HuH-7.5 (cell line): ENCODE measurements at regions not wholly inside any gene's neighbourhood (a gene's known extent, or its start where the extent isn't known, plus 50 kb on each side); places are given as distances from the start of the nearest gene placed in this dataset.
A peak's percentile ranks its signal among the peaks of the same experiment; 100 is the strongest.

Experiments
- DNase-seq: peaks from one replicate; pipeline ENCODE4 v3.0.0; 2011; ENCODE audit warnings: low spot score

DNA sequence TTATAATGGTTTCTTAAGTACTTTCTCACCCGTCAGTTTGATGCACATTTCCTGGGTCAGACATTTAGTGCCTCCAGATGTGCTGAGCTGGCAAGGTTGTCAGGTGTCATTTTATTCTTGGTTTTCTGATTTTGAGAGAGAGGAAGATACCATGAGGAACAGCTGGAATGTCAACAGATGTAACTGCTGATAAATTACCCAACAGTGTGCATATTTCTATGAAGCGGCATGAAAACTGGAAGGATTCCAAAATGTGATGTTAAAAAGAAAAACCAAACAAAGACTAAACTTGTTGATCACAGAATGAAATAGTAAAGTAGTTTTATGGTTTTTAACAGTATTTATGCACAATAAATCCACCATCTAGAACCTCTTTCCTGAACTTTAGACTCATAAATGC, 447.3 kb downstream of the HDGFL1 start:
- DNase-seq = peak; percentile 8

DNA sequence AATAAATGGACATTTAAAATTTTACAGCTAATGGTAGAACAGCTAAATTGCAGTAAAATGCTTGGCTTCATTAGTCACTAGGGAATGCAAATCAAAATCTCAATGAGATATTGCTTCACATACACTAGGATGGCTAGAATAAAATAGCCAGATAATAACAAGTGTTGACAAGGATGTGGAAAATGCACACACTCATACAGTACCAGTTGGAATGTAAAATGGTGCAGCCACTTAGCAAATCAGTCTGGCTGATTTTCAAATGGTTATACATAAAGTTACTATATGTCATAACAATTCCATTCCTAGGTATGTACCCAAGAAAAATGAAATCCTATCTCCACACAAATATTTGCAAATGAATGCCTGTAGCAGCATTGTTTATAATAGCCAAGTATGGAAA, 452.1 kb downstream of the HDGFL1 start:
- DNase-seq = no peak

DNA sequence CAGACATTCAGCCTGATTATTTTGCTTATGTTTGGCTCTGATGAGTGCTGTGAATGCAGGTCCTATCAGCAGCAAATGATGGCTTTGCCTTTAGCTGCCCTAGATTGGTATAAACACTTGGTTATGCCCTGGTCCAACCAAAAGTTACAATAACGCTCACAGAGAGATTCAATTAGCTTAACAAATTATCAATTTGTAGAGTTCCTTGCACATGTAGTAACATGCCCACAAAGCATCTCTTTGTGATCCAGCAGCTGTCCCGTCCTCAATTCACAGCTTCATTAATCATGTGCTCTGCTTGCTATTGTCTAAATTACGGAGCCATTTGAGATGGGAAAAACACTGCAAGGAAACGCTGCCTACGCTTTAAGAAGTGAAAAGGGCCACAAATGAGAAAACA, 457.9 kb downstream of the HDGFL1 start:
- DNase-seq = no peak

DNA sequence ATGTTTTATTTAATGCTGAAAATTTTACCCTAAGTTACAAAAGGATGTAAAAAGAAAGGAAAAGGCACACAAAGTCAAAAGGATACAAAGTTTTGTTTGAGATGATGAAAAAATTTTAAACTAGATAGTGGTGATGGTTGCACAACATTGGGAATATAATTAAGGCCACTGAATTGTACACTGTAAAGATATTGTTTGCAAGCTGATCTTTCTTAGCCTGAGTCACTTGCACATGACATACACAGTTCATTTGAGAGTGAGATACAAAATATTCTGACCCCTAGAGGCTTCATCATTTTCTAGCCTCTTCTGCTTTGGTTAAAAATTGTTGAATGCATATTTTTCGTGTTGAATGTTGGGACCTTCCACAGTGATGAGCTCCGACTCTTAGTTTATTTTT, 462.6 kb downstream of the HDGFL1 start:
- DNase-seq = no peak

DNA sequence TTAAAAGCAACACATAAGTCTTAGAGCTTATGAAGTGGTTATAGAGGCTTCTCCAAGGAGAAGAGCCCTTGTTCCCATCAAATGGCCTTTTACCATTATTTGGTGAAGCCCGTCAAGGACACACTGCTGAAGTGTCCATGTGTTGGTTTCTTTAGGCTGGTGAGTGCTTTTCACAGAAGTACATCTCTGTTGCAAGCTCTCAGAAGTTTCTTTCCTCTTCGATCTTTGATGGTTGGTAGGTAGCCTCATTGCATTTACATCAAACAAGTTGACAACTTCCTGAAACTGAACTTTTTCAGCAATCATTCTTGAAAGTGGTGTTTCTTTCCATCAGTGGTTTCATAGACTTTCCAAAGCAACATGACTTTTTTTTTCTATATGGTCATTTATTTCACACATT, 465.6 kb downstream of the HDGFL1 start:
- DNase-seq = no peak

DNA sequence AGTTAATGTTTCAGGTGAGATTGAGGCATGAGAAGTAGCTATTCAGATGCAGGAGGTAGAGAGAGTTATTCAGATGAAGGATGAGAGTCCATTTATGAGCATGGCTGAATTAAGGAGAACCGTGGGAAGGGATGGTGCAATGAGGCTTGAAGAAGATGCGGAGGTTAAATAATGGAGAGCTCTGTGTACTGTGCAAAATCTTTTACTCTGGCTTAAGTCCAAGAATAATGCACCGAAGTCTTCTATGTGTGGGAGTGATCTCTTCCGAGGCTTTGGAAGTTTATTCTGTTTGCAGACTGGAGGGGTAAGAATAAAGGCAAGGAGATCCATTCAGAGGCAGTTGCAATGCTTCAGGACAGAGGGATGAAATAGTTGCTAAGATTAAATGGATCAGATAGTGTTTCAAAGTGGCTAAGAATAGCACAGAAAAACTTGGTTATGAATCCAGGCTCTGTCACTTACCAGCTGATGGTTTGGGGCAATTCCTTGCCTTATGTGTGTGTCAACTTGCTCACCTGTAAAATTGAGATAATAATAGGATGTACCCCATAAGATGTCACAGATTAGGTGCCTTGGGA, 467.1 kb downstream of the HDGFL1 start:
- no peak for DNase-seq

DNA sequence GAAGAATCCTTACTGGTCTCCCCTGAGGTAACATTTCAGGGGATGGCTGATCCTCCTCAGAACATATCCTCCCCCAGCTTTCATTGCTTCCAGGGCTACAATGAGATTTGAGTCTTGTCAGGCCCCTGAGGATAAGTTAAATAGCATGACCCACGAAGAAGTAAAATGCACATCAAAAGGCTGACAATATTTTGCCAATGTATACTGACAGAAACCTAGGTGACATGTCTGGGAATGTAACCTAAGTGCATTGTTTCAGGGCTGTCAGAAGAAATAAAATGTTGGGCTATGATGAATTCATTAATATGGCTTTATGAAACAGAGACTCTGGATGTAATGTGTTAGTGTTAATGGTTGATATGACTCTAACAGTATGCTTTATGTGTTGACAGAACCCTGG, 471.5 kb downstream of the HDGFL1 start:
- DNase-seq = no peak

DNA sequence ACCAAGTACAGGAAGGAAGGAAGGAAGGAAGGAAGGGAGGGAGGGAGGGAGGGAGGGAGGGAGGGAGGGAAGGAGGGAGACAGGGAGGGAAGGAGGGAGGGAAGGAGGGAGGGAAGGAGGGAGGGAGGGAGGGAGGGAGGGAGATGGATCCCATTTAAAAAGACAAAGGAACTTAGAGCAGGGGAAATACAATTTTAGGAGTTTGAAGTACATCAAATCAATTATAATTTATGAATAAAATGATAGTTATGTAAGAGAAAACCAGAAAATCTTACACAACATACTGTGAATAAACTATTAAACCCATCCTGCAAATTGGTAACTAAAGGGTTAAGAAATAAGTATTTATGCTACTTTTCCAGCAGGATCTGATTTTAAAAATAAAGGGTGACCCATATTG, 475.9 kb downstream of the HDGFL1 start:
- no peak for DNase-seq

DNA sequence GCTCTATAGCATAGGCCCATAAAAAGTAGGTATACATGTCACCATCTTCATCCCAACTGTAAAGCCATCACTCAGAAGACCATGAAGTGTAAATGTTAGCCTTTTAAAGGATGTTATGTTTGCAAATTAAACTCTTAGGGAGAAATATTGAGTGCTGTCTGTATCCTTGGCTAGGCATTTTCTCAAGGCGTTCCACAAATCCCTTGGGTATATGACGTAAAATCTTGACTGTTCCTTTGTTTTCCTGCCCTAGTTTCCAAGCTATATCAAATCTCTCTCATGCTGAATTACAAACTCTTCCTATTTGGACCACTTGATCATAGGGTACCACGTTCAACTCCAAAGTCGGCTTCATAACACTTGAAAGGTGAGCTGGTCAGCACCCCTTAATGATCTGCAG, 486.2 kb downstream of the HDGFL1 start:
- DNase-seq = no peak

DNA sequence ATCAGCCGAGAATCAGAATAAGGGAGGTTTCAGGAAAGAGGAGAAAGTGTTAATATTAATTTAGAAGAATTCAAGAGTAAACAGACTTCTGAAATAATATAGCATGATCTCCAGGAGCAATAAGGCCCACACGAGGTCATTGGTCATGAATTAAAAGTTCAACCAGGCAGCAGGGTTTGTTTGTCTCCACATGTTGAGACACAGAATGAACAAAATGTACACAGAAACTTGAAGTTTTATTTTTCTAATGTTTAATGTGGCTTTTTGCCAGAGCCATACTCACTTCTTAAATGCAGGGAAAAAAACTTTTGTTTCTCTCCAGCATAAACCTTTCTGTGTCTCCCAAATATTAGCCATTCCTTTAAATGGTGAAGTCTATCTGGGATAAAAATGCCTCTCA, 504.5 kb downstream of the HDGFL1 start:
- no peak for DNase-seq

DNA sequence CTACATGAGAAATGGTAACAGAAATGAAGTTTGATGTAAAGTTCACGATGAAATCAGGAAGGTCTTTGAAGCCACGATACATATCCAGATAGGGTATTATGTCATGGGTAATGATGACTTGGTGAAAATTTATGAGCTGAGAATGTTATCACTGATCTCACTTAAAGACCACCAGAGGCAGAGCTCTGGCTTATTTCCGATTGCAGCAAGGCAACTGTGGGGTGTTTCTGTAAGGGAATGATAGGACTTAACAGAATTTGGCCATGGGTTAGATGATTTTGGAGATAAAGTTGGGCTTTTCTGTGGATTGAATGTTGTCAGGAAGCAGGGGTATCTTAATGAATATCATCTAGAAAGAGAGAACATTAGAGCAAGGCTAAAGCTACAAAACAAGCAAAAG, 508.4 kb downstream of the HDGFL1 start:
- DNase-seq = no peak

DNA sequence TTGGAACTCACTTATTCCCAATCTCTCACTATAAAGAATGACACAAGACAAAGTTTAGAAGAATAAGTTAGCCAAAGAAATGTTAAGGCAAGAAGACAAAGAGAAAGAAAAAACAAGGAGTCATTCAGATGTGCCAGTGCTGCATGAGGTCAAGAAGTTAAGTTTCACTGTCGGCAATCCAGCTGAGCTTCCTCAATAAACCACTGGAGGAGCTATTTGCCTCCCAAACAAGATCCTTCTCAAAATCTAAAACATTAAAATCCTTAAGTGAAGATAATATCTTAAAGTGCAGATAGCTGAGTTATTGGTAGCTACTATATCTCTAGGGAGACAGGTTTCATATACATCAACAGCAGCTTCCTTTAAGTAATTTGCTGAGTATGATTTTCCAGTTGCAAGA, 512.3 kb downstream of the HDGFL1 start:
- no peak for DNase-seq

DNA sequence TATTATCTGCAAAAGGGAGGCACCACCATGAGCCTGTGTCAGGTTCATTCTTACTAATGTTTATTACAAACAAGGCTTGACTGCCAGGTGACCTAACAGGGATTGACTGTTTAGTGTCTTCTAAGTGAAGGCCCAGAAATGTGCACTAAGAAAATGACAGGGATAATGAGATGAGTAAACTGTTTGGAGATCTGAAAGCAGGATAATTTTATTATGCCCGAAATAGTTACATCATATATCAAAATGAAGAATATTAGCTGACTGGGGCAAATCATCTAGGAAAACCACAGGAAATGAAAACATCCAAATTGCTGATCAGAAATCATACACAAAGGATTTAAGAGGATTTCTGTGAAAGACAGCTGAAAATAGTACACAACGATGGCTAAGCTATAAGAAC, 516.7 kb downstream of the HDGFL1 start:
- DNase-seq = no peak

DNA sequence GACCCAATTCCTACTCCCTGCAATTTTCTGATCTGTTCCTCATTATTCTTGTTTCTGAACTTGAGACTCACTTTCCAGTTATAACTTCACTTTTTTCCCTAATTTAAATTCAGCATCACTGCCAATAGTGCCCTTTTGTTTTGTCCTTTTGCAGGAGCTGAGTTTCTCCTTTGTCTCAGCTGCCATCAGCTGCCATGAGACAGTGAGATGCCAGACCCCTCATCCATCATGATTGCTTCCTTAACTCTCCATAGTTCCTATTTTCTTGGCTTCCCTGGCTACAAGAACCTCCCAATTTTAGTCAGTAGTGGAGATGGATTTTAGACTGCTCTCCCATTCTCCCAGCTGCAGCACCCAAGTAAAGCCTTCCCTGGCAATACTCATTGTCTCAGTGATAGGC, 518.1 kb downstream of the HDGFL1 start:
- DNase-seq = no peak

DNA sequence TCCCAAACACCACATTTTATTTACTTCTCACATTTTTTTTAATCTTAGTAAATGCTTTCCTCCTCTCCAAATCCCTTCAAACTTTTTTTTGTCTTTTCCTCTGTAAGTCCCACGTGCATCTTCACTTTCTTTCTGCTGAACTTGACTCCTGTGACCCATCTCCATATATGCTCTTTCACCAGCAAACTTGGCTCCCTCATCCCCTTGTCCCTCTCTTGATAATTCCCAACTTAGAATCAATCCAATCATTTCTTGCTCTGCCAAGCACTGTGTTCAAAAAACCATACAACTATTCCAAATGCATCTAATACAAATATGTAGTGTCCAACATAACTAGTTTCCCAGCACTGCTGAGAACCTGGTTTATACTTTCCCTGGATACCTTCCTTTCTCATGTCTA, 519.4 kb downstream of the HDGFL1 start:
- DNase-seq = no peak

DNA sequence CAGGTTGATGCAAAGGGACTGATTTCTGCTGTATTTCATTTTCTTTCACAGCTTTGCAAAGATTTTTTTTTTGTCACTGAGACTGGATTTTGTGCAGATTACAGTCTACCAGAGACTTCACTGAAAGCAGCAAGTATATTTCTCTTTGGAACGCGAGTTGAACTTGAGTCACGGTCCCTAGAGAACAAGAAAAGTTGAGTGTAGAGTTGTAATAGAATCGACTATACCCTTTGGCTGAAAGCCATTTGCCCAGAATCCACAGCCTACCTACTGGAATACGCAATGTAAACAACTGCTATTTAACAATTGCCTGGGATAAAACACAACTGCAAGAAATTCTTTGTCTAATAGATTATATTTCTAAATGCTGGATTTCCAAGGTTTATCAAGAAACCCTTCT, 520.6 kb downstream of the HDGFL1 start:
- DNase-seq = no peak

DNA sequence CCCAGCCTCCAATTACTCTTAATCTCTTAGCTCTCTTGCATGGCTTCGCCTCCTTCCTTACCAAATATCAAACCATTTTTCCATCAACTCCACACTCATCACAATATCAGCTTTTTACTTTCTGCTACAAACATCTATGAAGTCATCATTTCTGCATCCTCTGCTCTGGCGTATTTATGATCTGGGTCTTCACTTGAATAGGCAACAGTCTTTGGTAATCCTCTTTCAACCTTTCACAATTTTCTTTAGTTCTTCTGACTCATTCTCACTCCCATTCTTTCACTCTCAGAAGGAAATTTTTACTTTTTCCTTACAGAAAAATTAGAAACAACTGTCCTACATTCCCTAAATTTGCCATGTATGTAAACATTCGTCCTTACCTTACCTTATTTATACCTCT, 522.4 kb downstream of the HDGFL1 start:
- no peak for DNase-seq

DNA sequence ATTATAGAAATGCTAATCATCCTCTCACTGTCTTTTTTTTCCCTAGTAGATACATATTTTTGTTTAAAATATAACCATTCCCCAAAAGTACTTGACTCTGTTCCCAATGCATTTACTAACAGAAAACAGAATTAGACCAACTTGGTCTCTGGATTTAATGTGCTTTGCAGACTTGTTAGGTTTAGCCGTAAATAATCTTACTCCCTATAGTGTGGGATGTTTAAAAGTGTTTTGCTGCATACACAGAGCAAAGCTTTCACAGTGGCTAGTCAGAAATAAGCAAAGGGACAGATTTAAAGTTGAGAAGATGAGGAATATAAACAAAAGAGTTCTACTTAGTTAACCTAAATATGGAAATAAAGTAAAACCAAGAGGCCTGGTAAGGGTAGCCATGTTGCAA, 527.5 kb downstream of the HDGFL1 start:
- no peak for DNase-seq

DNA sequence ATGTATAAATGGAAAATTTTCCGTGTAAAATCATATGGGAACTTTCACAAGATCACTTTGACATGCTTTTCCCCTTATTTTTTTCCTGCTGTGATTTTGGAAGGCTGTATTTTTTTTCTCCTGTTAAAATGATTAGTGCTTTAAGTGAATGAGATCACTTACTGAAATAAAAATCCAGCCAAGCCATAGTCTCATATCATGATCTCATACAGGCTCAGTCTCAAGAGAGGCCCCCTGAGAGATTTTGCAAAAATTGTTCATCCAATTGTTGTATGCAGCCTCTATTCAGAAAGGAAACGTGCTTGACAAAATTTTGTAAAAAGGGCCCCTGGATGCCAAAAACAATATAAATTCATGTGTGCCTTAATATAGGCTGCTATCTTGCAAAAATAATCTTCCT, 528.2 kb downstream of the HDGFL1 start:
- no peak for DNase-seq

DNA sequence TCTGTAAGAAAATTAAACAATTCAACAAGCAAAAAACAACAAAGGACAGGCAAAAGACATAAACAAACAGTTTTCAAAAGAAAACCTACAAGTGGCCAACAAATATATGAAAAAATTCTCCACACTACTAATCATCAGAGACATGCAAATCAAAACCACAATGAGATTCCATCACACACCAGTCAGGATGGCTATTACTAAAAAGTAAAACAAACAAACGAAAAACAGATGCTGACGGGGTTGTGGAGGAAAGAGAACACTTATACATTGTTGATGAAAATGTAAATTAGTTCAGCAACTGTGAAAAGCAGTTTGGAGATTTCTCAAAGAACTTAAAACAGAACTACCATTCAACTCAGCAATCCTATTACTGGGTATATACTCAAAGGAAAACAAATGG, 537.6 kb downstream of the HDGFL1 start:
- no peak for DNase-seq

DNA sequence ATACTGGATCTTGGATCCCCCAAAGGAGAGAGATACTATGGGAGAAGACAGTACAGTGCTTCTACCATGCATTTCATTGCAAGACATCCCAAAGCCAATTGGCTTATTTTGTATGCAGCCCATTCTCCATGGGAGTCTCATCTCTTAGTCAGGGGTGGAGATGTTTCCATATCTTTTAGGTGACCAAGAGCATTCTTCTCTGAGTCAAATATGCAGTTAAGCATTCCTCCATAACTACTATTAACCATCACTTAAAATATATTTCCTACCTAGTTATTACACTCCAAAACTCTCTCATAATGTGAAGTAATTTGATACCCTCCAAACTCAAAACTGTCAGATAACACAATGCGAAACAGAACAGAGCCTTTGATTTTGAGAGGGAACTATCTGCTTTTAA, 542.6 kb downstream of the HDGFL1 start:
- DNase-seq = no peak

DNA sequence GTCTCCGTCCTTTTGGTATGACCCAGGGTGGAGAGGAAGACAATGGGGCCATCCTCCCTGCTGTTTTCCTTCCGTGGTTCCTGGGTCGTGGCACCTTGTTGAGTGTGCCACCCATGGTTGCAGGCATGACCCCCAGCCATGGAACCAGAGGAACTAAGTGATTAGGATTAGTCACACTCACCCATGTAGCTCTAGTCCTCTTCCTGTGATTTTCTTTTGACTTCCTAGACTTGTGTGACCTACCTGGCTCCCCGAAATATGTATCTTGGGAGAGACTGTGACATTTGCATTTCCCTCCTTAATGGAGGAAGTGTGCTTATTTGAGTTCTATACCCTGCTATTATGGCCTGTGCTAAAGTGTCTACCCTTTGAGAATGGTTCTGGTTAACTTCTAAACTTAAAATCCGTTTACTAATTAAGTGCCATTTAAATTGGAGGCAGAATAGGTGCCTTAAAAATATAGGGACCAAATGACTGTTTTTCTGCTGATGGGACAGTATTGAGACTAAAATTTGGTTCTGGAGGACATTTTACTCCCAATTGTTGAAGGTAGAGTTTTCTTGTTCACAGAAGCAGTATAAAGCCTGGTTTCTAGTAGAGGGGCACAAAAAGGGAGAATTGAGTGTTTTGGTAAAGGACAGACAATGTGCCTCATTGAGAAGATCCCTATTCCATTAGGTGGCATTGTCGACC, 545.6 kb downstream of the HDGFL1 start:
- DNase-seq = no peak

DNA sequence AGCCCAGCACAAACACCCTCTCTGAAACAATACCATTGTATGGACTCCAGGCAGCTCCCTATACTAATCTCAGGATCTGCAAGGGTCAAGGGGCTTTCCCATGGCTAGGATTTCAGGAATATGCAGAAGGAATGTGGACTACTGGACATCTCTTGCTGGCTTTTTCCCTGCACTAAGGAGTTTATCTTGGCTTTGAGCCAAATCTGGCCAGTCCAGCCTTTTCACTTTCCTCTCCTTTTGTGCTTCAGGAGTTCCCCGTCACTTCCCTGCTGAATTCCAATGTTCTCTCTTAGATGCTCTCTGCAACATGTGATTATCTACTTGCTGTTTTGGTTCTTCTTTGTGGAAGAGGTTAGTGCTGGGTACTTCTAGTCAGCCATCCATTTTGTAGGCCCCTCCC, 568.2 kb downstream of the HDGFL1 start:
- DNase-seq = no peak

DNA sequence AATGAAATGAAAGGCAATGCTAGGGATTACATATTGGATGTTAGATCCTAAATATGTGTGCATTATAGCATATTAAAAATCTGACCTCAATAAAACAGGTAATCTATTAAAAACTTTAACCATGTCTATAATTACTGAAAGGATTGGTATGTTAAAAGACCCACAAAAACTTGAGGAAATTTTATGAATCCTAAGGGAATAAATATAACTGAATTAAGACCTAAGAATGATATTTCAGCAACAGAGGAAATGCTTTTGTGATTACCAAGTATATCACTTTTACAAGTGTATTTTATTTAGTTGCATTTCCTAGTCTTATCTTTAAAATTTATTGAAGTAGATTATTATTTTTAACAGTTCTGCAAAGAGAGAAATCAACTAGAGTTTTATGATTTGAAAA, 571.5 kb downstream of the HDGFL1 start:
- no peak for DNase-seq

DNA sequence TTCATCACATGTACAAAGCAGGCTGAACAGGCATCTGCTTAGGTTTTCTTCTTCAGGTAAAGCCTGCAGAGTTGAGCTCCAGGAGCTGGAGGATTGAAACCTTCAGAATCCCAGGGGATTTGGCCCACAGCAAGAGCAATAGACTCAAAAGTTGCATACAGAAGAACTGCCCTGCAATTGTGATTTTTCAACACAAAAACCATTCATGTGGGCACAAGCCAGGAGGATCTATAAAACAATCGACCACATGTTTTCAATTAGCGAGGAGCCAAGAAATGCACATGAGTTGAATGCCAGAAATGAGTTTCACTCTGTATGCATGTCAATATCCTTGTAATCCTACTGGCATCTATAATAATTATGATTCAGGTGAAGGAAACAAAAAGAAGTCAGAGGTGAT, 576.4 kb downstream of the HDGFL1 start:
- no peak for DNase-seq
